HCT116 (cell line): ENCODE measurements at regions not wholly inside any gene's neighbourhood (a gene's known extent, or its start where the extent isn't known, plus 50 kb on each side); places are given as distances from the start of the nearest gene placed in this dataset.

ENCODE experiments used
- CEBPB ChIP-seq: IDR thresholded peaks from 2 replicates; pipeline ENCODE4 v1.6.1; 2012; ENCODE audit warnings: low read depth
- ELF1 ChIP-seq: IDR thresholded peaks from 2 replicates; pipeline ENCODE4 v1.6.1; 2012; ENCODE audit warnings: low read depth, borderline replicate concordance
- EZH2 ChIP-seq: fragments of 200-600 bp; sonication (generic); IDR thresholded peaks from 2 replicates; pipeline ENCODE4 v1.6.1; 2017; ENCODE audit warnings: antibody characterized with exemption, mixed run types
- EZH2phosphoT487 ChIP-seq: fragments of 200-600 bp; IDR thresholded peaks from 2 replicates; pipeline ENCODE4 v1.6.1; 2018; ENCODE audit warnings: antibody characterized with exemption, borderline replicate concordance
- JUND ChIP-seq: IDR thresholded peaks from 2 replicates; pipeline ENCODE4 v1.6.1; 2012
- POLR2A ChIP-seq: IDR thresholded peaks from 2 replicates; pipeline ENCODE4 v1.7.0; 2011; ENCODE audit warnings: borderline replicate concordance; ENCODE audit not compliant: insufficient read depth, insufficient read length; ENCODE audit errors: extremely low read depth
- POLR2AphosphoS5 ChIP-seq: IDR thresholded peaks from 2 replicates; pipeline ENCODE4 v1.6.1; 2011; ENCODE audit warnings: mild to moderate bottlenecking, low read depth, low read length, moderate library complexity
- SRF ChIP-seq: IDR thresholded peaks from 2 replicates; pipeline ENCODE4 v1.6.1; 2012; ENCODE audit warnings: low read depth
- YY1 ChIP-seq: IDR thresholded peaks from 2 replicates; pipeline ENCODE4 v1.6.1; 2011; ENCODE audit warnings: low read length, low read depth, moderate library complexity, mild to moderate bottlenecking; ENCODE audit not compliant: insufficient replicate concordance; ENCODE audit errors: extremely low read depth
- TF ChIP-seq, protein P1 (sequence below), 3 experiments: fragments of 200-600 bp in 1 of 3; sonication (generic) in 1 of 3; IDR thresholded peaks in 2 of 3; conservative IDR thresholded peaks in 1 of 3; 2 replicates each; pipeline ENCODE4 v1.5.1; 2012 to 2017; ENCODE audit warnings: low read depth in 2 of 3, low read length in 2 of 3, antibody characterized with exemption in 1 of 3, borderline replicate concordance in 1 of 3, control low read depth in 1 of 3, mild to moderate bottlenecking in 1 of 3, mixed read lengths in 1 of 3, mixed run types in 1 of 3, moderate library complexity in 1 of 3; ENCODE audit not compliant: insufficient read depth in 1 of 3
- TF ChIP-seq, protein P2 (sequence below): IDR thresholded peaks from 2 replicates; pipeline ENCODE4 v1.6.1; 2012
- TF ChIP-seq, protein P3 (sequence below): IDR thresholded peaks from 2 replicates; pipeline ENCODE4 v1.6.1; 2011; ENCODE audit warnings: mild to moderate bottlenecking, low read length, moderate library complexity; ENCODE audit not compliant: insufficient replicate concordance; ENCODE audit errors: extremely low read depth
- TF ChIP-seq, protein P4 (sequence below): IDR thresholded peaks from 2 replicates; pipeline ENCODE4 v1.6.1; 2012; ENCODE audit warnings: low read depth

DNA sequence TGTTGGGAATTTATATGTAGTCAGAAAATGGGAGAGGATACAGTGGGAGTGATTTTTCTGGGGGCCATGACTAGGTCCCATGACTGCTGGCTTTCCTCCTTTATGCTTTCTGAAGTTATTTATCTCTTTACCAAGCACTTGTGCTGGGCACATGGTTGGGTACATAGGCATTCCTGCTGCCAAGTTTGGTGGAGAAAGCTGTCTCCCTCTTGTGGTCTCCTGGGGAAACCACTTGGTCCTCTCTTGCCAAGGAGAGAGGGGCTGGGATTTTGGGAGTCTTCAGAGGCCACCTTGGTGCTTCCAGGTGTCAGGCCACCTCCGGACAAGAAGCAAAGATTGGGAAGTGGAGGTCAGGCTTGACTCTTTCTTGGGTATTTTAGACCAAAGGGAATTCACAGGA lies 120.2 kb upstream of the KCNE2 start:
- TF ChIP-seq, protein P1, sequence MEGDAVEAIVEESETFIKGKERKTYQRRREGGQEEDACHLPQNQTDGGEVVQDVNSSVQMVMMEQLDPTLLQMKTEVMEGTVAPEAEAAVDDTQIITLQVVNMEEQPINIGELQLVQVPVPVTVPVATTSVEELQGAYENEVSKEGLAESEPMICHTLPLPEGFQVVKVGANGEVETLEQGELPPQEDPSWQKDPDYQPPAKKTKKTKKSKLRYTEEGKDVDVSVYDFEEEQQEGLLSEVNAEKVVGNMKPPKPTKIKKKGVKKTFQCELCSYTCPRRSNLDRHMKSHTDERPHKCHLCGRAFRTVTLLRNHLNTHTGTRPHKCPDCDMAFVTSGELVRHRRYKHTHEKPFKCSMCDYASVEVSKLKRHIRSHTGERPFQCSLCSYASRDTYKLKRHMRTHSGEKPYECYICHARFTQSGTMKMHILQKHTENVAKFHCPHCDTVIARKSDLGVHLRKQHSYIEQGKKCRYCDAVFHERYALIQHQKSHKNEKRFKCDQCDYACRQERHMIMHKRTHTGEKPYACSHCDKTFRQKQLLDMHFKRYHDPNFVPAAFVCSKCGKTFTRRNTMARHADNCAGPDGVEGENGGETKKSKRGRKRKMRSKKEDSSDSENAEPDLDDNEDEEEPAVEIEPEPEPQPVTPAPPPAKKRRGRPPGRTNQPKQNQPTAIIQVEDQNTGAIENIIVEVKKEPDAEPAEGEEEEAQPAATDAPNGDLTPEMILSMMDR (IDR thresholded peaks at IDR 0.05 in 2 of 3, conservative IDR thresholded peaks at IDR 0.05 in 1 of 3; ENCODE audit: borderline replicate concordance in 1 of 3, insufficient read depth in 1 of 3, low read depth in 2 of 3, low read length in 2 of 3): peak; percentile 46 to 85 (median 70); a peak in 5 of 6 replicates
- TF ChIP-seq POLR2A: no peak
- TF ChIP-seq EZH2phosphoT487: no peak
- TF ChIP-seq, protein P2, sequence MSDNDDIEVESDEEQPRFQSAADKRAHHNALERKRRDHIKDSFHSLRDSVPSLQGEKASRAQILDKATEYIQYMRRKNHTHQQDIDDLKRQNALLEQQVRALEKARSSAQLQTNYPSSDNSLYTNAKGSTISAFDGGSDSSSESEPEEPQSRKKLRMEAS: peak; percentile 41; the same call in 1 of the 2 replicates
- no peak for TF ChIP-seq YY1
- no peak for TF ChIP-seq JUND
- TF ChIP-seq ELF1: no peak
- no peak for TF ChIP-seq POLR2AphosphoS5
- TF ChIP-seq, protein P3, sequence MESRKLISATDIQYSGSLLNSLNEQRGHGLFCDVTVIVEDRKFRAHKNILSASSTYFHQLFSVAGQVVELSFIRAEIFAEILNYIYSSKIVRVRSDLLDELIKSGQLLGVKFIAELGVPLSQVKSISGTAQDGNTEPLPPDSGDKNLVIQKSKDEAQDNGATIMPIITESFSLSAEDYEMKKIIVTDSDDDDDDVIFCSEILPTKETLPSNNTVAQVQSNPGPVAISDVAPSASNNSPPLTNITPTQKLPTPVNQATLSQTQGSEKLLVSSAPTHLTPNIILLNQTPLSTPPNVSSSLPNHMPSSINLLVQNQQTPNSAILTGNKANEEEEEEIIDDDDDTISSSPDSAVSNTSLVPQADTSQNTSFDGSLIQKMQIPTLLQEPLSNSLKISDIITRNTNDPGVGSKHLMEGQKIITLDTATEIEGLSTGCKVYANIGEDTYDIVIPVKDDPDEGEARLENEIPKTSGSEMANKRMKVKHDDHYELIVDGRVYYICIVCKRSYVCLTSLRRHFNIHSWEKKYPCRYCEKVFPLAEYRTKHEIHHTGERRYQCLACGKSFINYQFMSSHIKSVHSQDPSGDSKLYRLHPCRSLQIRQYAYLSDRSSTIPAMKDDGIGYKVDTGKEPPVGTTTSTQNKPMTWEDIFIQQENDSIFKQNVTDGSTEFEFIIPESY: no peak
- no peak for TF ChIP-seq EZH2
- TF ChIP-seq, protein P4, sequence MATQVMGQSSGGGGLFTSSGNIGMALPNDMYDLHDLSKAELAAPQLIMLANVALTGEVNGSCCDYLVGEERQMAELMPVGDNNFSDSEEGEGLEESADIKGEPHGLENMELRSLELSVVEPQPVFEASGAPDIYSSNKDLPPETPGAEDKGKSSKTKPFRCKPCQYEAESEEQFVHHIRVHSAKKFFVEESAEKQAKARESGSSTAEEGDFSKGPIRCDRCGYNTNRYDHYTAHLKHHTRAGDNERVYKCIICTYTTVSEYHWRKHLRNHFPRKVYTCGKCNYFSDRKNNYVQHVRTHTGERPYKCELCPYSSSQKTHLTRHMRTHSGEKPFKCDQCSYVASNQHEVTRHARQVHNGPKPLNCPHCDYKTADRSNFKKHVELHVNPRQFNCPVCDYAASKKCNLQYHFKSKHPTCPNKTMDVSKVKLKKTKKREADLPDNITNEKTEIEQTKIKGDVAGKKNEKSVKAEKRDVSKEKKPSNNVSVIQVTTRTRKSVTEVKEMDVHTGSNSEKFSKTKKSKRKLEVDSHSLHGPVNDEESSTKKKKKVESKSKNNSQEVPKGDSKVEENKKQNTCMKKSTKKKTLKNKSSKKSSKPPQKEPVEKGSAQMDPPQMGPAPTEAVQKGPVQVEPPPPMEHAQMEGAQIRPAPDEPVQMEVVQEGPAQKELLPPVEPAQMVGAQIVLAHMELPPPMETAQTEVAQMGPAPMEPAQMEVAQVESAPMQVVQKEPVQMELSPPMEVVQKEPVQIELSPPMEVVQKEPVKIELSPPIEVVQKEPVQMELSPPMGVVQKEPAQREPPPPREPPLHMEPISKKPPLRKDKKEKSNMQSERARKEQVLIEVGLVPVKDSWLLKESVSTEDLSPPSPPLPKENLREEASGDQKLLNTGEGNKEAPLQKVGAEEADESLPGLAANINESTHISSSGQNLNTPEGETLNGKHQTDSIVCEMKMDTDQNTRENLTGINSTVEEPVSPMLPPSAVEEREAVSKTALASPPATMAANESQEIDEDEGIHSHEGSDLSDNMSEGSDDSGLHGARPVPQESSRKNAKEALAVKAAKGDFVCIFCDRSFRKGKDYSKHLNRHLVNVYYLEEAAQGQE: no peak
- TF ChIP-seq SRF: no peak
- no peak for TF ChIP-seq CEBPB
